H9 (cell line): ENCODE measurements at regions not wholly inside any gene's neighbourhood (a gene's known extent, or its start where the extent isn't known, plus 50 kb on each side); places are given as distances from the start of the nearest gene placed in this dataset.

Experiments used
- DNase-seq: peaks from one replicate; pipeline ENCODE4 v3.0.0-alpha.2; 2017
- H2AFZ ChIP-seq: one replicate; pipeline ENCODE4 v1.6.1; 2013; ENCODE audit warnings: mild to moderate bottlenecking, low read length, control low read depth, moderate library complexity
- H2AK5ac ChIP-seq: 2 replicates; pipeline ENCODE4 v1.6.1; 2013; ENCODE audit warnings: low read length, control low read depth, mixed read lengths; ENCODE audit not compliant: insufficient read length
- H2BK120ac ChIP-seq: one replicate; pipeline ENCODE4 v1.6.1; 2013; ENCODE audit warnings: low read depth, mild to moderate bottlenecking, low read length, control low read depth, inconsistent platforms; ENCODE audit not compliant: poor library complexity, severe bottlenecking
- H2BK12ac ChIP-seq: 2 replicates; pipeline ENCODE4 v1.6.1; 2013; ENCODE audit warnings: low read length, control low read depth, mixed read lengths, low read depth; ENCODE audit not compliant: insufficient read length
- H2BK15ac ChIP-seq: 2 replicates; pipeline ENCODE4 v1.6.1; 2013; ENCODE audit warnings: low read depth, low read length, control low read depth
- H2BK20ac ChIP-seq: one replicate; pipeline ENCODE4 v1.6.1; 2013; ENCODE audit warnings: low read depth, mild to moderate bottlenecking, low read length, control low read depth, inconsistent platforms; ENCODE audit not compliant: poor library complexity, severe bottlenecking
- H2BK5ac ChIP-seq: 2 replicates; pipeline ENCODE4 v1.6.1; 2013; ENCODE audit warnings: low read length, control low read depth, mixed read lengths; ENCODE audit not compliant: insufficient read length
- H3K14ac ChIP-seq: 2 replicates; pipeline ENCODE4 v1.6.1; 2013; ENCODE audit warnings: low read length, control low read depth; ENCODE audit not compliant: insufficient read depth
- H3K18ac ChIP-seq: 2 replicates; pipeline ENCODE4 v1.6.1; 2013; ENCODE audit warnings: low read depth, mild to moderate bottlenecking, mixed read lengths, low read length, control low read depth; ENCODE audit not compliant: insufficient read length
- H3K23ac ChIP-seq: 2 replicates; pipeline ENCODE4 v1.6.1; 2013; ENCODE audit warnings: low read length, control low read depth, mixed read lengths, low read depth; ENCODE audit not compliant: insufficient read length
- H3K23me2 ChIP-seq: 2 replicates; pipeline ENCODE4 v1.6.1; 2013; ENCODE audit warnings: low read depth, mild to moderate bottlenecking, mixed read lengths, low read length, control low read depth; ENCODE audit not compliant: insufficient read length, poor library complexity, severe bottlenecking
- H3K27ac ChIP-seq: 2 replicates; pipeline ENCODE4 v1.5.1; 2013; ENCODE audit warnings: low read length, control low read depth, mixed read lengths, low read depth; ENCODE audit not compliant: insufficient read length
- H3K27me3 ChIP-seq: 2 replicates; pipeline ENCODE4 v1.6.1; 2013; ENCODE audit warnings: low read length, control low read depth, inconsistent platforms; ENCODE audit not compliant: insufficient read depth
- H3K4ac ChIP-seq: 2 replicates; pipeline ENCODE4 v1.6.1; 2013; ENCODE audit warnings: low read depth, mild to moderate bottlenecking, control low read depth, inconsistent platforms, low read length, moderate library complexity
- H3K4me1 ChIP-seq: 2 replicates; pipeline ENCODE4 v1.6.1; 2013; ENCODE audit warnings: low read length, control low read depth, inconsistent platforms; ENCODE audit not compliant: insufficient read depth
- H3K4me2 ChIP-seq: 2 replicates; pipeline ENCODE4 v1.6.1; 2013; ENCODE audit warnings: low read length, control low read depth, mixed read lengths; ENCODE audit not compliant: insufficient read length, insufficient read depth
- H3K56ac ChIP-seq: 2 replicates; pipeline ENCODE4 v1.6.1; 2013; ENCODE audit warnings: low read depth, mild to moderate bottlenecking, mixed read lengths, low read length, control low read depth; ENCODE audit not compliant: insufficient read length
- H3K79me1 ChIP-seq: 2 replicates; pipeline ENCODE4 v1.6.1; 2013; ENCODE audit warnings: low read depth, mild to moderate bottlenecking, moderate library complexity, low read length, control low read depth, inconsistent platforms; ENCODE audit not compliant: insufficient read depth, poor library complexity, severe bottlenecking
- H3K79me2 ChIP-seq: 2 replicates; pipeline ENCODE4 v1.6.1; 2013; ENCODE audit warnings: low read length, control low read depth, inconsistent platforms; ENCODE audit not compliant: insufficient read depth
- H3K9ac ChIP-seq: 2 replicates; pipeline ENCODE4 v1.6.1; 2013; ENCODE audit warnings: low read length, control low read depth, mixed read lengths; ENCODE audit not compliant: insufficient read length; ENCODE audit errors: extremely low read depth
- H3K9me3 ChIP-seq: one replicate; pipeline ENCODE4 v1.6.1; 2013; ENCODE audit warnings: low read depth, low read length, inconsistent platforms; ENCODE audit not compliant: control insufficient read depth
- H3T11ph ChIP-seq: one replicate; pipeline ENCODE4 v1.6.1; 2013; ENCODE audit warnings: mild to moderate bottlenecking, low read length, control low read depth, inconsistent platforms
- H4K20me1 ChIP-seq: one replicate; pipeline ENCODE4 v1.6.1; 2013; ENCODE audit not compliant: control insufficient read depth, insufficient read length, insufficient read depth
- H4K5ac ChIP-seq: 2 replicates; pipeline ENCODE4 v1.6.1; 2013; ENCODE audit warnings: low read depth, mild to moderate bottlenecking, mixed read lengths, low read length, control low read depth; ENCODE audit not compliant: insufficient read length
- H4K8ac ChIP-seq: replicated peaks from 2 replicates; pipeline ENCODE4 v1.6.1; 2013; ENCODE audit warnings: low read length, control low read depth, mixed read lengths, low read depth; ENCODE audit not compliant: insufficient read length
- H4K91ac ChIP-seq: 2 replicates; pipeline ENCODE4 v1.6.1; 2013; ENCODE audit warnings: low read depth, mild to moderate bottlenecking, moderate library complexity, mixed read lengths, low read length, control low read depth; ENCODE audit not compliant: insufficient read length
- H3K27ac Mint-ChIP-seq, 3 experiments: 2 replicates in 2 of 3; 3 replicates in 1 of 3; pipeline ENCODE4 v1.8.0; 2020 to 2021; ENCODE audit warnings: mixed read lengths in 3 of 3, mild to moderate bottlenecking in 1 of 3, moderate library complexity in 1 of 3
- H3K27me3 Mint-ChIP-seq: 2 replicates; pipeline ENCODE4 v1.8.0; 2021; ENCODE audit warnings: low read depth, mild to moderate bottlenecking, moderate library complexity, mixed read lengths
- H3K36me3 Mint-ChIP-seq, 3 experiments: 2 replicates in 2 of 3; 3 replicates in 1 of 3; pipeline ENCODE4 v1.8.0; 2020 to 2021; ENCODE audit warnings: low read depth in 3 of 3, mixed read lengths in 3 of 3; ENCODE audit not compliant: insufficient read depth in 1 of 3
- H3K4me1 Mint-ChIP-seq, 2 experiments: 2 replicates each; pipeline ENCODE4 v1.8.0; 2020; ENCODE audit warnings: mixed read lengths in 2 of 2
- H3K4me3 Mint-ChIP-seq, 2 experiments: 2 replicates in 1 of 2; 3 replicates in 1 of 2; pipeline ENCODE4 v1.8.0; 2020 to 2021; ENCODE audit warnings: mild to moderate bottlenecking in 2 of 2, mixed read lengths in 2 of 2, moderate library complexity in 1 of 2
- H3K9me3 Mint-ChIP-seq, 2 experiments: 2 replicates in 1 of 2; 3 replicates in 1 of 2; pipeline ENCODE4 v1.8.0; 2020; ENCODE audit warnings: mild to moderate bottlenecking in 2 of 2, mixed read lengths in 2 of 2, moderate library complexity in 1 of 2
- WGBS: extraction: QIAGEN DNeasy Blood & Tissue Kit; methylation state at CpG from one replicate; pipeline ENCODE4 v1.1.7; 2013; ENCODE audit warnings: missing lambda C conversion rate, low lambda C conversion rate, mixed read lengths; ENCODE audit not compliant: insufficient read length; ENCODE audit errors: extremely low coverage; 5-methylcytosine and 5-hydroxymethylcytosine counted together
- TF ChIP-seq, protein P1 (sequence below): fragments of 200-600 bp; sonication (generic); conservative IDR thresholded peaks from 3 replicates; pipeline ENCODE4 v1.8.0; 2021; ENCODE audit warnings: antibody characterized with exemption, mild to moderate bottlenecking

GRCh38 chr20:7137395-7138151, 370.1 kb downstream of the BMP2 start:
- DNase-seq = no peak
- Histone ChIP-seq H2BK5ac (no peak overlapping the region), H3K79me1 (no peaks in the 10 kb centered on the region), H3K79me2 (no peaks in the 10 kb centered on the region), H4K5ac (no peak overlapping the region), H2BK12ac (no peak overlapping the region), H3K27ac (no peak overlapping the region), H3K18ac (no peak overlapping the region), H2AFZ (no peak overlapping the region), H3K27me3 (no peaks in the 10 kb centered on the region), H3K9ac (no peak overlapping the region), H2BK20ac (no peak overlapping the region), H3K4me1 (no peaks in the 10 kb centered on the region; the same call in 1 of the 2 replicates), H4K91ac (no peak overlapping the region), H3K56ac (no peak overlapping the region), H2BK15ac (no peak overlapping the region), H2AK5ac (no peak overlapping the region), H2BK120ac (no peak overlapping the region), H3K4ac (no peak overlapping the region), H4K8ac (no peak overlapping the region), H3K14ac (no peak overlapping the region), H3K23ac (no peak overlapping the region), H3K23me2 (no peaks in the 10 kb centered on the region), H3T11ph (no peak overlapping the region), H4K20me1 (no peaks in the 10 kb centered on the region), H3K9me3 (no peaks in the 10 kb centered on the region), H3K4me2 (no peak overlapping the region)
- TF ChIP-seq, protein P1, sequence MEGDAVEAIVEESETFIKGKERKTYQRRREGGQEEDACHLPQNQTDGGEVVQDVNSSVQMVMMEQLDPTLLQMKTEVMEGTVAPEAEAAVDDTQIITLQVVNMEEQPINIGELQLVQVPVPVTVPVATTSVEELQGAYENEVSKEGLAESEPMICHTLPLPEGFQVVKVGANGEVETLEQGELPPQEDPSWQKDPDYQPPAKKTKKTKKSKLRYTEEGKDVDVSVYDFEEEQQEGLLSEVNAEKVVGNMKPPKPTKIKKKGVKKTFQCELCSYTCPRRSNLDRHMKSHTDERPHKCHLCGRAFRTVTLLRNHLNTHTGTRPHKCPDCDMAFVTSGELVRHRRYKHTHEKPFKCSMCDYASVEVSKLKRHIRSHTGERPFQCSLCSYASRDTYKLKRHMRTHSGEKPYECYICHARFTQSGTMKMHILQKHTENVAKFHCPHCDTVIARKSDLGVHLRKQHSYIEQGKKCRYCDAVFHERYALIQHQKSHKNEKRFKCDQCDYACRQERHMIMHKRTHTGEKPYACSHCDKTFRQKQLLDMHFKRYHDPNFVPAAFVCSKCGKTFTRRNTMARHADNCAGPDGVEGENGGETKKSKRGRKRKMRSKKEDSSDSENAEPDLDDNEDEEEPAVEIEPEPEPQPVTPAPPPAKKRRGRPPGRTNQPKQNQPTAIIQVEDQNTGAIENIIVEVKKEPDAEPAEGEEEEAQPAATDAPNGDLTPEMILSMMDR = no peak
- WGBS = no CpG with 5 or more reads among the region's 4 CpGs
- Mint-ChIP-seq H3K36me3 (no peaks in the 10 kb centered on the region), H3K9me3 (no peaks in the 10 kb centered on the region), H3K27me3 (no peaks in the 10 kb centered on the region), H3K27ac (no peak overlapping the region), H3K4me1 (no peaks in the 10 kb centered on the region), H3K4me3 (no peak overlapping the region)
